AG08396 (cell line): ENCODE measurements at regions not wholly inside any gene's neighbourhood (a gene's known extent, or its start where the extent isn't known, plus 50 kb on each side); places are given as distances from the start of the nearest gene placed in this dataset.
A peak's percentile ranks its signal among the peaks of the same experiment; 100 is the strongest.
"Not testable (repeated sequence)": the region's sequence is repeated elsewhere in the genome, so short reads cannot be mapped to it uniquely, and the experiment has no call there.

ENCODE experiments used
- DNase-seq: peaks from one replicate; pipeline ENCODE4 v3.0.0; 2012; ENCODE audit warnings: low spot score, mixed read lengths

DNA sequence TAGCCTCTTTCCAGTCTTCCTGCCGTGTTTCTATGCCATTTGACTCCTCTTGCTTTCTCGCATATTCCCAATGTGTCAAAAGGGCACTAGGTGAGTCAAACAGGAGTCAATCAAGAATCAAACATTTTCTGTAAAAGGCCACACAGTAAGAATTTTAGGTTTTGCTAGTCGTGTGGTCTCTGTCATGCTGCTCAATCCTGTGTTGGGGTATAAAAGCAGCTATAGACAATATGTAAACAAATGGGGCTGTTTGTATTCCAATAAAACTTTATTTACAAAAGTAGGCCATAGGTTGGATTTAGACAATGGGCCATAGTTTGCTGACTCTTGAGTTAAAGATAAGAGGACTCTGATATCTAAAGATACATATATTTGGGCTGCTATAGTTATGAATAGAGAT, 235.4 kb upstream of the BTBD3 start:
- no peak for DNase-seq

DNA sequence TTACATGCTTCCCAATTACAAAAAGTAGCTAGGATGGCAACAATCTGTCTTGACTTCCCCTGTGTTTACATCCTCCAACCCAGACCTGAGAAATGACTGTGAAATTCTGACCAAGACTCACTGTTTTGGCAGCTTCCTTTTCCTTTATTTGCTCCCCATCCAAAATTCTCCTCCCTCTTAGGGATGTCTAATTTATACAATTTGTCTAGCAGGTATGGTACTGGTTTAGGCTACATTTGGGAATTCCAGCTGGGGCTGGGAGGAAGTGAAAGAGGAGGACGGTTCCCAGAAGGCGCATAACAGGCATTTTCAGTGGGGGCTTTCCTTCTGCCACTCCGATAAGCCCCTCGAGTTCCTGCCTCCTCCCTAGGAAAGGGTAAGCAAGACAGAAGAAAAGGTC, 231.5 kb upstream of the BTBD3 start:
- no peak for DNase-seq

DNA sequence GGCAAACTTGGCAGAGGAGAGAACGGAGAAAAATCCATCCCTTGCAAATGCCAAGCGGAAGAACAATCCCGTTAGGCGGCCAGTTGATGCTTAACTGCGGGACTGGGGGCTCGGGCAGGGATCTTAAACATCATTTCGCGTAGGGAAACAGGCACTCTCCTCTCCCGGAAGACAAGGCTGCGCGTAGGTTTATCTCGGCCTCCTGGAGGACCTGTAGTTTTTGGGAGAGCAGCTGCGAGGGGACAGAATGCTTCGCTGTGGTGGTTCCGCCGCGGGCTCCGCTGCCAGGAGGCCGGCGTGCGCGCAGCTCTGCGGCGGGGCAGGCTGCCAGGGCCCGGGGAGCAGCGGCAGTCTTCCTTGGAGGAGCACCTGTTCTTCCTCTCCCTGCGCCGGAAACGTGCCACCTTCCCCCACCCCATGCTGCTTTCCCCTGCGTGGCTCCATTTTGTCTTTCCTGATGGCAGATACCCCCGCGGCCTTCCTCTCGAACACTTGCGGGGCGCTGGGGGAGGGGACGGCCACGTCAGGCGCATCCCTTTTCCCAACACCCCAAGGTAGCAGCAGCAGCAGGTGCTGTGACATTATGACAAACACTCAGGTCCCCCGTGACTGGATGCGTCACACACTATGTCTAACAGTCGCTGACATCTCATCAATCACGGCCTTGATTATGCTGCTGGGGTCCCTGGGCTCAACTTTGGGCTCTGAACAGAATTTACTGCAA, 230.7 kb upstream of the BTBD3 start:
- peak; percentile 38 for DNase-seq

DNA sequence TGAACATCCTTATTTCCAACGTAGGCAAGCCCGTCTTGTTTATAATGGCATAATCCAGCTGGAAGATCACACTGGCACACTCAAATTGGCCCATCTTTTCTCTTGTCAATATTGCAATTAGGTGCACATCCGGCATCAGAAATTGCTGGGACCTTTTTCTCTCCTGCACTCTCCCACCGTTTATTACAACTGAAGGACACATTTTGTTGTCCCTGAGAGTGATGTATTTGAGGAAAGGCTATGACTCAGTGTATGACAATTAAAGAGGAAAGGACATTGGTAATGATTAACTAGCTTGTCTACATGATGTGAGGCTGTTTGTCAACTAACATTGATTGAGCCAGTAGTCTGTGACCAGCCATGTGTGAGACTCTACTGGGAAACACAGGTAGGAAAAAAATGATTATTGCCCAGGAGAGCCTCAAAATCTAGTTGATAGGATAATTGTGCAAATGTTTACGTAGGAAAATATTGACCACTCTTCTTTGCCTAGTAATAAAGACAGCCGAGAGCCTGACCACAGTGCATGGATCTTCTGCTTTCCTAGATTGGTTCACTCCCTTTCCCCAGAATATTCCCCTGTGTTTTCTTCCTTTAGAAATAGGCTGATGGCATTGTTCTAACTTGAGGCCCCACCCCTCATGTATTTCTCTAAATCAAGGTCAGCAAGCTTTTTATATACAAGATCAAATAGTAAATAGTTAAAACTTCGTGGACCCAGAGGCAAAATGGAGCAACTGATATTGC, 230.0 kb upstream of the BTBD3 start:
- no peak for DNase-seq

DNA sequence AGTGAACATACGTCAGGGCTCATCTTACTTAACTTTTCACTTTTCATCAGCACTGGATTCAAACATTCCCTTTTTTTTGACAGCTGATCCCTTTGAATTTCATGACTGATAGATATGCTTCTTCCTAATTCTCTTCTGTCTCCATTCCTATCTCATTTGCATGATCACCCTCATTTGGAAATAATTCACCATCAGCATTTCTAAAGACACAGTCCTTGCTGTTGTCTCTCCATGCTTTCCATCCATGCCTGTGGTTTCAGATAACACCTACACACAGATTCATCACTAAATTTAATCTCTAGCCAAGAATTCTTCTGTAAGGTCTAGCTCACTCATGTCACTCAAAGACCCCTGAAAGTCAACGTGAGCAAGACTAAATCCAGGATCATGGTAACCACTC, 228.4 kb upstream of the BTBD3 start:
- no peak for DNase-seq

DNA sequence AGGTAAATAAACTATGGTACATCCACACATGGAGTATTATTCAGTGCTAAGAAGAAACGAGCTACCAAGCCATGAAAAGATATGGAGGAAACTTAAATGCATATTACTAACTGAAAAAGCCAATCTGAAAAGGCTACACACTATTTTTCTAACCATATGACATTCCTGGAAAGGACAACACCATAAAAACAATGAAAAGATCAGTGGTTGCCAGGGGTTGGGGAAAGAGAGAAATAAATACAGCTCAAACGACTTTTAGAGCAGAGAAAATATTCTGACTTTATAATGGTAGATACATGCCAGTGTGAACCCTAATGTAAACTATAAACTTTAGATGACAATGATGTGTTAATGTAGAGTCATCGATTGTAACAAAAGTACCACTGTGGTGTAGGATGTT, 225.9 kb upstream of the BTBD3 start:
- DNase-seq: no peak

DNA sequence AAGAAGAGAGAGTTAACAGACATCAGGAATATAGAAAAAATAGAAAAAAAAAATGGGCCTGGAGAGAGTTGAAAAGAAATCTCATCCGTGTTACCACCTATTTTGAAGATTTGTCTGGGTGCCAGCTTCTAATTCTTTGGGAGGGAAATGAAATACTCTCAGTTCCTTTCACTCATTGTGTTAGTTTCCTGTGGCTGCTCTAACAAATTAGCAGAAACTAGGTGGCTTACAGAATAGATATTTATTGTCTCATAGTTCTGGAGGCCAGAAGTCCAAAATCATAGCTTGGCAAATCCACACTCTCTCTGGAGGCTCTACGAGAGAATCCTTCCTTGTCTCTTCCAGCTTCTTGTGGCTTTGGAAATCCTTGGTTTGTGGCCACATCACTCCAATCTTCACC, 225.1 kb upstream of the BTBD3 start:
- no peak for DNase-seq

DNA sequence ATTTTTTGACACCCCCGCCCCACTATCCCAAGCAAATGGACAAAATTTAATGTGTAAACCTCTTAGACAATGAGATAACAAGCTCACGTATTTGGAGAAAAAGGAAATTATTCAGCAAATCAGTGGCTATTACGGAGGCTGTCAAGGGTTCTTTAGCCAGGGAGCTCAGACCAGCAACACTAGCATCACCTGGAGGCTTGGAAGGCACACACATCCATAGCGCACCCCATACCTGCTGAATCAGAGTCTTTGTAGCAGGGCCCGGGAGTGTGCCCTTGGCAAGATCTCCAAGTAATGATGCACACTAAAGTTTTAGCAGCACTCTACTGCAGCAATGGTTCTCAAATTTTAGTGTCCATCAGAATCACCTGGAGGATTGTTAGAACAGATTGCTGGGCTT, 223.2 kb upstream of the BTBD3 start:
- DNase-seq: no peak

DNA sequence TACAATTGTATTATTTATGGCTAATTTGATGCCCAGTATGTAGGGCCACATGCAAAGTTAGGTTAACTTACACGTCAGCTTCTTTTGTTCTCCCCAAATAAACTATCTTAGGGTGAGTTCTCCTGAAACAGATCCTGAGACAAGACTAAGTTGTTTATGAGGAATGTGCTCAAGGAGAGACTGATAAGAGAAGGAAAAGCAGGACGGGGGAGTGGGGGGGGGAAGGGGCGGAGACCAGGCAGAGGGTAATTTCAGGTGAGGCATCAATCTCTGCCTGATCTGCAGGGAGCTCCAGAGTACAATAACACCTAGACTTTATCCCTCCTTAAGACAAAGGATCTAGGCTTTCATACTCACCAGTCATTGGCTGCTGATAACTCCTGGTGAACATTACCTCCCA, 220.6 kb upstream of the BTBD3 start:
- no peak for DNase-seq

DNA sequence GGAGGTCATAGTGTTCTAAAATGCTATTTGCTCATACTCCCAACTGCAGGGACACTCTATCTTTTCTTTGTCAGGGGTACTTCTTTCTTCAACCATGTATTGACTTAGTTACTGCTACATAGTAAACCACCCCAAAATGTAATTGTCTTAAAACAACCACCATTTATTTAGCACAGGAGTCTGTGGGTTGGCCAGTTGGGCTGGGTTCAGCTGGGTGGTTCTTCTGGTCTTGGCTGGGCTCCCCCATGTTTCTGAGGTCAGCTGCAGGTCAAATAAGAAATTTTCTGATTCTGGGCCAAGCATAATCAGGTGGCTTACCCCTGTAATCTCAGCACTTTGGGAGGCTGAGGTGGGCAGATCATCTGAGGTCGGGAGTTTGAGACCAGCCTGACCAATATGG, 220.0 kb upstream of the BTBD3 start:
- DNase-seq: no peak

DNA sequence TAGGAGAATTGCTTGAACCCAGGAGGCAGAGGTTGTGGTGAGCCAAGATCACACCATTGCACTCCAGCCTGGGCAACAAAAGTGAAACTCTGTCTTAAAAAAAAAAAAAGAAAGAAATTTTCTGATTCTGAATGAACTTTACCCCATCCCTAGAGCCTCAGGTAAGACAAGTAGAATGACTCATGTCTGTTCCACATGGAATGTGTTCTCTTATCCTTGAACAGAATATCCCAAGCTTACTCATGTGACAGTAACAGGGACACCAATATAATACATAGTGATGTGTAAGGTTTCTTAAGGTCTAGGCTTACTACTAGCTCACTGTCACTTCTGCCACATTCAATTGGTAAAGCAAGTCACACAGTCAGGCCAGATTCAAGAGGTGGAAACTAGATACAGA, 219.6 kb upstream of the BTBD3 start:
- DNase-seq: no peak

DNA sequence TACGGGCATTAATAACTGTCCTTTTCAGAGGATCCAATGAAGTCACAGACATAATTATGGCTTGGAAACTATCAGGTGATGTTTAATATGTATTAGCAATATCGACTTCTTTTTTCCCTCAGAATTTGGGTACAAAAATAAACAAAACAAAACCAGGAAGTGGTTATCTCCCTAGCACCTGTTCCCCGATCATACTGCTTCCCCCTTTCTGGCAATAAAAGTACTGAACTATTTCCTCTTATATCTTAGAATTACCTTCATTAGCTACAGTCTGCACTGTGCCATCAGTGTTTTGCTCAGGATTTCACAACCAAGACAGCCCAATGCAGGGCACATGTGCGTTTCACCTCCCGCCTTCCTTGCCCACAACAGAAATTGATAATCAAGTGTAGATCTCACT, 216.9 kb upstream of the BTBD3 start:
- no peak for DNase-seq

DNA sequence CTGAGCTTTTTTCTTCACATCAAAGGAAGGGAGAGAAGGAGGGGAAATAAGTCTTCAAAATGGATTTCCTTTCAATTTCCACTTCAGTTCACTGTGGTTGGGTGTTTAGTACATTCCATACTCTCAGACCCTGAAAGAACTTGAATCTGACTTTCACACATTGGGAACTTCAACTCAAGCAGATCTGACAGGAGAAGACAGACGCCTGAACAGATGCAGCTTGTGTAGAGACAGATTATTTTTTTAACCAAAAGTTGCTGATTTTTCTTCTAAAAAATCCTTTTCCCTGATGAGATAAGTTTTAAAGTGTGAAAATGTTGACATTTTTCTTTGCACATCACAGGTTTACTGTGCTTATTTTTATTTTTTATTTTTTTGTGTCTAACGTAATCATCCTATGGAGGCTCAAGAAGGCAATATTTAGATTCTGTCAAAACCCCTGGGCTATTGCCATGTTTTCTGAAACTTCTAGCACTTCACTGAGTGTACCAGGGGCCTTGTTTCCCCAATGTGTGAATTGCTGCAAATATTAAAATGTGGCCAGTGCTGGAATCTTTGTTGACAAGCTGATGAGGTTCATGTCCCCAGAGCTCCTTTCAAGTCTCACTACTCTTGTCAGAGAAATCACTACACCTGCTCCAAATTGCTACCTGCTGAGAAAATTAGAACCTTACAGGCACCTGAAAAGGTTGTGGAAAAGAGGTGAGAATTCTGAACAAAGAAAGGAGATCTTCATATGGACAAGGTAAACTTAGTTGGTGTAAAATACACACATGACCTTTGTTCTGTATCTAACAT, 214.8 kb upstream of the BTBD3 start:
- DNase-seq: no peak

DNA sequence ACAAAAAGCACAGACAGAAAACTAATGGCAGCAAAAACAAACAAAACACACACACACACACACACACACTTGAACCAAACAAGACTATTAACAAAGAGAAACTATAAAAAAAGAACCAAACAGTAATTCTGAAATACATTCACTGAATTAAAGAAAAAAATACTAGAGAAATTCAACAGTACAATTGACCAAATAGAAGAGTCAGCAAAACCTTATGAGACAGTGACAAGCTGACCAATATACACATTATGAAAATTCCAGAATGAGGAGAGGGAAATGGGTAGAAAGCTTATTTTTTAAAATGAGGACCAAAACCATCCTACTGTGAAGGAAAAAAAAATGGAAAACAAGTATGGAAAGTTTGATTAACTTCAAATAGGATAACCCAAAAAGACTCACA, 212.2 kb upstream of the BTBD3 start:
- no peak for DNase-seq

DNA sequence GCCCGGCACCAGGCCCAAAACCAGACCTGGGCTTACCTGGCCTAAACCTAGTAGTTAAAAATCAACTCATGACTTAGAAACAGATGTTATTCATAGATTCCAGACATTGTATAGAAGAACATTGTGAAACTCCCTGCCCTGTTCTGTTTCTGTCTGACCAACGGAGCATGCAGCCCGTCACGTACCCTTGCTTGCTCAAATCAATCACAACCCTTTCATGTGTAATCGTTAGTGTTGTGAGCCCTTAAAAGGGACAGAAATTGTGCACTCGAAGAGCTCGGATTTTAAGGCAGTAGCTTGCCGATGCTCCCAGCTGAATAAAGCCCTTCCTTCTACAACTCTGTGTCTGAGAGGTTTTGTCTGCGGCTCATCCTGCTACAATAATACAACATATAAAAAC, 209.5 kb upstream of the BTBD3 start:
- DNase-seq: not testable (repeated sequence)

DNA sequence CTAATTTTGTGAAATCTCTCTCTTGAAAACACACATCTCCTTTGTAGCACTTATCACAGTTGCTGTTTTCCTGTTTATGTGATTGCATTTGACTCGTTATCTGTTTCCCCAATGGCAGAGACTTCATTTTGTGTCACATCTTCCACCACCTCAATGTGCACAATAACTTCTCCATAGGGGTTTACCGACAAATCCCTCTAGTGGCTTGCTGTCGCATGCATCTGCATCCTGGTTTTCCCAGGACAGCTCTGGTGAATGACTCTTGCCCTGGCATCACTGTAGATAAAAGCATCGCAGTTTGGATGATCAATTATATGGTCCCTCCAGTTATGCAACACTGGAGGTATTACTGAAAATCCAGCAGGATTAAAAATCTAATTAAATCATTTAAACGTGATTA, 206.5 kb upstream of the BTBD3 start:
- DNase-seq: no peak

DNA sequence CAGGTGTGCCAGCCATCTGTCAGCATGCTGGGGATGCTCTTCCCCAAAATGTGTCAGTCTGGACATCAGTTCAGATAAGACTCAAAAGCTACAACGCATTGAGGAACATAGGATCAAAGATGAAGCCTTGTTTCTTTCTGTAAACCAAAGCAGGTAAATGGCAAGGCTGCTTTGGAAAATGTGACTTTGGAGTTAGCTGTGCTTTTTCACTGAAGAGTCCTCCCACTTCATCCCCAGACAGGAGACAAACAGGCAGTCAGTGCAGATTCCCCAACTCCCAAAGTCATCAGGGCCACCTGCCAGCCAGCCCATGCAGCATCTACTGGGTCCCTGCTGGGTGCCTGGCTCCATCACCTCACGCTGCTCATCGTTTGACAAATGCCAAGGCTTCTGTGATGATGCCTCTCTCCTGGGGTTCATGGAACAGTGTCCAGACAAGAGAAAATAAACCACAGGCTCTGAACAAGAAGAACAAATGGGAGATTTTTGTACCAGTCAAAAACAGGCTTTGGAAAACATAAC, 205.0 kb upstream of the BTBD3 start:
- no peak for DNase-seq

DNA sequence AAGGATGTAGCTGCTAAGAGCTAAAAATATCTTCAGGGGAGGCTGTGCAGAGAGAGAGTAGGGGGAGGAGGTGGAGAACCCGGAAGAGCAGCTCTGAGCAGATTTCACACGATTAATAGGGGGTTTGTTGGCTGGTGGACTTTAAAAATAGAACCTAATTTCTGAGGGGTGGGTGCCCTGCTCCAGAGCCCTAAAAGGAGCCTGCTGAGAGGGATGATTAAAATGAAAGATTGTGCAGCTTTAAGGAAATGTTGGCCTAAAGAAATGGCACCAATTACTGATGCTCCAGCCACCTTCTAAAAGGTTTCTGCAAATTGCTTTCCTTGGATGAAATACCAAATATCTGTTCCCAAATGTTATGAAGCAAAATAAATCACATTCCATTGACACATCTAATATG, 202.8 kb upstream of the BTBD3 start:
- no peak for DNase-seq

DNA sequence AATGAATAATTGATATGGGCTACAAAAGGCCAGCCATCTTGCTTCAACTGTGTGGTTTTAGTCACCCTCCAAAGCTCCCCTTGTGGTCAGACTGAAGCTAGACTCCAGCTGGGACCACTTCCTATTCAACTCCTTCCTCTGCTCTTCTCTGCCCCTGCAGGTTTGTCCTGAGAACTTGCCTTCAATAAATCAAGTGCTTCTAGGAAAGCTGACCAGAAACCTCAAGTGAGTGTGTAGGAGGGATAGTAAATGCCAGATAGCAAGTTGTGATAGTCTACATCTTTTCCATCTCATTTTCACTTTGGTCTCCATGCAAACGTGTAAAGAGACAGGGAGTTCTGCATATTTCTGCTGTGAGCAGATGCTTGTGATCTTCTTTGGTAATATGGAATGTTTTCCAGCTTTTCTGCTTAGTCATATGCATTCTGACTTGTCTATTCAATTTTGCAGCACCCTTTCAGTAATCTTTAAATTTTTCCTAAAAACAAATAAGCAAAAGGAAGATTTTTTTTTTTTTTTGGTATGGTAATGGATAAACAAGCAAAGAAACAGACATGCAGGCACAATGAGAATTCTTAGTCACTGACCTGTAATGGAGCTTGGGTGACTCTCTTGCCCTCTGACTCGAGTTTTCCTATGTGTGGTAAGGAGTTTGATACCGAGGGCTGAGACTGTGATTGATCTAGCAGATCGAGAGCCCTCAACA, 201.3 kb upstream of the BTBD3 start:
- peak; percentile 67 for DNase-seq

DNA sequence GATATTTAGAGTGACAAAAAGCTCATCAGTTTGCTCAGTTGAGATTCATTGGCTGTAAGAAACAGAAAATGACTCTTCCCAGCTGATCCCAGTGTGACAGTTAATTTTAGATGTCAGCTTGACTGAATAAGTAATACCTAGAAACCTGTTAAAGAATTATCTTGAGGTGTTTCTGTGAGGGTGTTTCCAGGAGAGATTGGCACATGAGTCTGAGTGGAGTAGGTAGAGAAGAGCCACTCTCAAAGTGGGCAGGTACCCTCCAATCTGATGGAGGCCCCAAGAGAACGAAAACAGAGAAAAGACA, 200.8 kb upstream of the BTBD3 start:
- DNase-seq: no peak

DNA sequence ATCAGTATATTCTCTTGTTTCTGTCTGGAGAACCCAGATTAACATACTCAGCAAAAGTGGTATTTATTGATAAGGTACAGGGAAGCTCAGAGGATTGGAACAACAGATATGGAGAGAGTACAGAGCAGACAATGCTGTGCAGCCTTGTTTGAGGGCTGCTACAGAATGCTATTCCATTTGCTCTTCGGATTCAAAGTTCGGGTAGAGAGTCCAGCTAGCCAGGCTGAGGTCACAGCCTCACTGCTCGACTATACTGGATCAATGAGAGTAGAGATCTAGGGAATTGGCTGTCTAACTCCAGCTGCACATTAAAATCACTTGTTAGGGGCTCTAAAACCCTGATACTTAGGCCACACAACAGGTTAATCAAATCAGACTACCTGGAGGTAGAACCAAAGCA, 200.1 kb upstream of the BTBD3 start:
- DNase-seq: no peak

DNA sequence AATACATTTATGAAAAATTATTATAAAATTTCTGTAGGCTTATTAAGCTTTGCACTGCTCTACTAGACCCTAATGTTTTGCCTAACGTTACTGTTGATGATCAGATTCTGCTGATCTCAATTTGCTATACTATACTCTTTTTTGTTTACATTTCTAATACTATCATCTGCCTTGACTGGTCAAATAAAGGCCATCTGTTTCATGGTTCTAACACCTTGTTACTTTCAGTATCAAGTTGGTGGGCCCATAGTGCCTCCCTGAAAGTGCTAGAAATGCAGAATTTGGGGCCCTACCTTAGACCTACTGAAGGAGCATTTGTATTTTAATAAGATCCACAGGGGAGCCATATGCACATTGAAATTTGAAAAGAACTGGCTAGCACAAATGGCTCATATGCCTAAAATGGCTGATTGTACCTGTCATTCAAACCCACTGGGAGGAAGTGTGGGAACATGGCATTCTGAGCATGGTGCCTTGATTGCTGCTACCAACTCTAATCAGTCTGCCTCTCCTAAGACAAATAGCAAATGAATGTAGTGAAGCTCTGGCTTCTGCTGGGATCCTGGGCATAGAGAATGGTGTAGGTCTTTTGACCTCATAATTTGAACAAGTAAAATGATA, 199.1 kb upstream of the BTBD3 start:
- no peak for DNase-seq
